GM21786 (cell line): ENCODE measurements at regions not wholly inside any gene's neighbourhood (a gene's known extent, or its start where the extent isn't known, plus 50 kb on each side); places are given as distances from the start of the nearest gene placed in this dataset.

Experiments used
- ATAC-seq: cut with Tn5 transposase; IDR thresholded peaks from one replicate; pipeline ENCODE4 v1.9.1; 2021; ENCODE audit not compliant: unreplicated experiment

DNA sequence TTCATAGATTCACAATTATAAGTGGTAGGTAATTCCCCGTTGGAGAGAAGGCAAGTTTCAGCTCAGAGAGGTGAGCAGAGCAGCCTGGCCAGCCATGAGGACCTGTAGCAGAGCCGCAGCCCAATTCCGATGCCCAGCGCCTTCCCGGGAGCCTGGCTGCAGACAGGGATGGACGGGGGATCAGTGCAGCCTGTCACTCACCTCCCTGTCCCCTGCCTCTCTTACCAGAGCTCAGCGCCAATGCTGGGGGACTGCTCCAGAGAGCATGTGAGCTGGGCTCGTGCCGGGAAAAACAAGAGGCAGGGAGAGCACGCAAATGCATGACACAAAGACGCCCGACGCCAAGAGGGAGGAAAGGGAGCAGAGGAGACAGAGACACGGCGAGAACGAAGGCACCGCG, 231.9 kb downstream of the BCL11B start:
- no peak for ATAC-seq

DNA sequence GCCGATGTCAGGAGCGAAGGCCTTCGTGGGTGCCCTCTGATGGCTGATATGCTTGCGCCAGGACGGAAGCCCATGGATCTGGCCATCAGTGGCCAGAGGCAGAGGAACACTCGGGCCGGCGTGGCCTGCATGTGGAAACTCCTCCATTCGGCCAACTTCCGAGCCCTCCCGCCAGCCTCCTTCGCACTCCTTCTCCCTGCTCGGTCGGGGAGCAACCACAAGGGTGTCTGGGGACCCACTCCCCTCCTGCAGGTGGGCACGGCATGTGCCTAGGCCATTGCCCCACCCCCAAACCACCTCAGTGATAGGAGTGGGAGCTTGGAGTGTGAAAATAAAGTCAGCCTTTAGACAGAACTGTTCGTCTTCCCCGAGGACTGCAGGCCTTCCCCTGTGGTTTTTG, 231.3 kb downstream of the BCL11B start:
- no peak for ATAC-seq

DNA sequence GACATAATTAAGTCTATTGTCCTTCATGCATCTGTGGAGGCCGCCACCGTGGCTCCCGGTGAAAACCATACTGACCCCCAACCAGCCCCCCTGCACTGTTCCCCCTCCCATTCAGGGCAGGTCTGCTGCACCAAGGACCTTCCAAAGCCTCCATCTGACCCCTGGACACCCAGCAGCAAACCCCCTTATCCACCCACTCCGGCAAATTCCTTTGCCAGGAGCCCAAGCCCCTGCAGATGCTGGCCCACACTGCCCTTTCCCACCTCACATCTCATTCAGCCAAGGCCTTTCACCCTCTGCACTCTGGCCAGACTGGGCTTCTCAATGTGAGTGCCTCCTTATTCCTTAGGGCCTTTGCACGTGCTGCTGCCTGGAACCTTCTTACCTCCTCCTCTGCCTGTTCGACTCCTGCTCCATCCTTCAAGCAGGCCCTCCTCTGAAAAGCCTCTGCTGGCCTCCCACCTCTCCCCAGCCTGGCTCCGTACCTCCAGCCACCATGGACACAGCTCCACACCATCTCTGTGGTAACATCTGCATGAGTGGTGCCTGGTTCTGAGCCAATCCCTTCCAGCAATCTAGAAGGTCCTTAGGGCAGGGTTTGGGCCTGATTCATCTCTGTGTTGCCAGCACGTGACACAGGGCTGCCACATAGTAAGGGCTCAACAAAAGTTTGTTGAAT, 230.7 kb downstream of the BCL11B start:
- ATAC-seq = no peak

DNA sequence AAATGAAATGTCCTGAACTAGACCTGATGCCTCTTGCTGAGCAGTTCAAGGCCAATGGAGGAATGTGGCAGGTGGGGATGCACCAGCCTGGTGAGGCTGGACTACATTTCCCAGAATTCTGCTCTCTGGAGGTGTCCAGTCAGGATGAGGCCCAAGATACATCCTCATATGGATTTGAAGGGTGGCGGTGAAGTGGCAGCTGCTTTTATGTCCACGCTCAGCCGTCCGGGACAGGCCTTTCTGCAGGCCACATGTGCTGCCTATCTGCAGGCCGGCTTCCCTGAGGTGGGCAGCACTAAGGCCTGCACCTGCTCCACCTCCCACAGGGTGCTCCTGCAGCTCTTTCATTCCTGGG, 230.2 kb downstream of the BCL11B start:
- ATAC-seq = no peak

DNA sequence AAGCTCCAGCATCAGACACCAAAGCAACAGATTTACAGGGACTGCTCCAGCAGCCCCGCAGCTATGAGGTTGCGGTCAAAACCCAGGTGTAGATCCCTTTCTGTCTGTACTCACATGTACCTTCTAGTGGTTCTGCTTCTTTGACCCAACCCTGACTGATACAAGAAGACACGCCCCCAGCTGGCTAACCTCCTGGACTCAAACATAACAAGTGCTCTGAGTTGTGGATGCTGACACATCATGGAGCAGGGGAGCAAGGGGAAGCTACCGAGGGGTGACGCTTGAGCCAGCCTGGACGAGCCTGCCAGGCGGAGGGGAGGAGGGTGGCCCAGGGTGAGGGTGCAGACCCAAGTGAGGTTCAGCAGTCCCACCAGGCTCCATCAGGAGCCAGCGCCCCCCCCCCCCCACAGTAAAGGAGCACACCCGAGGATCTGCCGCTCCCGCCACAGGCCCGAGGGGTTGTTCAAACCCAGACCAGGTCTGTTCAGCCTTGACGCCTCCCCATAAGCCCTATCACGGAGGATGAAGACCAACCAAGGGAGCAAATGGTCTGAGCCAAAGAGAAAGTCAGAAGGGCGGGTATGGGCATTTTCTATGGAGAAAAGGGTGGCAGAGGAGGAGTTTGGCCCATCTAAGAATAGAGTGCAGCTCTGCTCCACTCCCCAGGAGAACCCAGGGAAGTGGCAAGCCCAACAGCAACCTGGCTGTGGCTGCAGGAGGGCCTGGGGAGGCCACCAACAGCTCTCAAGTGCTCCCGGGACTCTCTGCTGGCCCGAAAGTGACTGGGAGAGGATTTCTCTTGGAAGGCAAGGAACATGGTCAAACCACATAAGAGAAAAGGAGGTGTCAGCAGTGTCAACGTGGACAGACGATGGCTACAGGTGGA, 229.4 kb downstream of the BCL11B start:
- no peak for ATAC-seq

DNA sequence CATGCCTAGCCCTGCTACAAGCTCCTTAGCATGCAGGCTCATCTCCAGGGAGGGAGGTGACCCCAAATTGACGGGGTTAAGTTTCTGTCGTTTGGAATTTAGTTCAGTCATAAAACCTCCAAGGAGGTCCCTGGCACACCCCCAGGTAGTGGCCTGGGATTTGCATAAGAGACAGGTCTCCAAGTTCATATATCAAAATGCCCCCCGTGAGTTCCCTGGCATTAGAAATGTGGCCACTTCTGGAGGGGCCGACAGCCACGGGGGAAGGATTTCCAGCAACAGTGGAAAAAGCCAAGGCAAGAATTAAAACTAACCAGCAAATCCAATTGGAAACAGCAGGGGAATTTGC, 228.8 kb downstream of the BCL11B start:
- ATAC-seq = no peak

DNA sequence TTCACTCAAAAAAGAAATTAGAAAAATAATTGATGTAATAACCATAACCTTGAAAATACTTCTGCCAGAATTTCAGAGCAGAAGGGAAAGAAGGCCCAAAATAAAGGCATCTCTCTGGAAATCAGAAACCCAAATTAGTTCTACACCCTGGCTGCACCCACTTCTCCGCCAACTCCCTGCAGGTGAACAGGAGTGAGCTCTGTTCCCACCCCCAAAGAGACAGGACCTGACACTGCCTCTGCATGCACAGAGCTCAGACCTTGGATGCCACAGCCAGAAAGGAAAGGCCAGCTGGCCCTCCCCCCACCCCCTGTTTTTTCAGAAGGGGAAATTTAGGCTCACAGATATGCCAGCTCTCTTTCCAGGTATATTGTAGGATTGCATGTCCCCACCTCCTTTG, 228.2 kb downstream of the BCL11B start:
- no peak for ATAC-seq

DNA sequence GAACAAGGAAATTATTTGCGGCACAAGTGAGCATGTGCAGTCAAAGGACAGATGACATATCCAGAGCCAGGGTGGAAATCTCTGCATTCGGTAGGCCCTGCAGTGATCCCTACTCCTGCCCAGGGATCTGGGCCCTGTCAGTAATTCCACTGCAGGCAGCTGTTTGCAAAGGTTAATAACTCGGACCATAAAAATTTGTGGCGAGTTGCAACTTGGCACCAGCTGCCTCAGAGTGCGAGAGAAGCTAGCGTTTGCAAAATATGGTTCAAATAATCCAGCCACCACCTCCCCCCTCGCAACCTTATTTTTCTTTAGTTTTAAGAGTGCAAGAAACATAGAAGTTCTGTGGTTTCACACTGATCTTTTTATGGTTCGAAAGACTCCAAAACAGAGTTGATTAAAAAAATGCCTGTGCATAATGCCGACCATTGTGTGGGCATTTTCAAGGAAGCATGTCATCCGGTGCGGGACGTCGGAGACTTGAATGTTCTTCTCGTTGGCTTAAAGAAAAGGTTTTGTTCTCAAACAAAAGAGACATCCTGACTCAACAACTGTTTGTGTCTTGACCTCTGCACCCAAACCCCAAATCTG, 224.5 kb downstream of the BCL11B start:
- no peak for ATAC-seq

DNA sequence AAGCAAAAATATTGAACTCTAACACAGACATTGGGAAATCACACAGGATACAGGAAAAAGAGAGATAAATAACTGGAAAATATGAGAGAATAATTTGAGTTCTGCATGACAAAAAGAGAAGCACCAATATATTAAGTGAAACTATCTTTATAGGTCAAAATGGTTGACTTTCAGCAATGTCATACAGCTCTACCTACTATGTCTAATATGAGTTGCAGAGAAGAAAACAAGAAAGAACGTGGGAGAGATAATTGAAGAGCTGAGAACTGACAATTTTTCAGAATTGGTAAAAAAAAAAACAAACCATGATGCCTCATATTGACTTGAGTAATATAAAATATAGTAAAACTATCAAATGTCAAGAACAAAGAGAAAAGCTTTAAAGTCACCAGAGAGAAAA, 221.7 kb downstream of the BCL11B start:
- ATAC-seq = no peak

DNA sequence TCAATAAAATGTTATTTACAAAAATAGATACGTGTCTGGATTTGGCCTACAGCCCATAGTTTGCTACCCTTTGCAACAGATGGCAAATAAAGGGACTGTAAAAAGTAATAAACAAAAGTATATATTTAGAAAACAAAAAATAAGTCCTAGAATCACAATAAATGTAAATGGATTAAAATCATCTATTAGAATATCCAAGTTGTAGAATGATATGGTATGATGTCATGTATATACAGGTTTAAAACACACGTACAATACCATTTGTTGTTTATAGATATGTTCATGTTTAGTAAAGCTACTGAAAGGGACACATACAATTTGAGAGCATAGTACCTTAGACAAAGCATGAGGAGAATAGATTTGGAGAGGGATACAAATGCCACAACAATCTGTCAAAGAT, 219.5 kb downstream of the BCL11B start:
- no peak for ATAC-seq

DNA sequence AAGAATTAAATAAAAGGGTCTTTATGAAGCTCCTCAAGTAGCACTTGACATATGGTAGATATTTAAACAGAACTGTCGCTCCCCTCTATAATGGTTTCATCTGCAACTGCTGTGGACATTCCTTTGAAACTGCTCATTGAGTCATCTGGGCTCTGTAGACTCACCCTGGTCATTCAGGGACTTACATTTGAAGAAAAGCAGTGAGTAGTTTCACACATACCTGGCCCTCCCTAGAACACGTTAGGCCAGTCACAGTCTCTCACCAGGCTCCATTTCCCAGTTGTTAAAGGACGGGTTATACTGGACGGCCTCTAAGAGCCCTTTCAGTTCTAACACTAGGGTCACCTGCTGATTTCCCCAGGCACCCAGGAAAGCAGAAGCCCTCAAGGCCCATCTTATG, 217.0 kb downstream of the BCL11B start:
- ATAC-seq = no peak

DNA sequence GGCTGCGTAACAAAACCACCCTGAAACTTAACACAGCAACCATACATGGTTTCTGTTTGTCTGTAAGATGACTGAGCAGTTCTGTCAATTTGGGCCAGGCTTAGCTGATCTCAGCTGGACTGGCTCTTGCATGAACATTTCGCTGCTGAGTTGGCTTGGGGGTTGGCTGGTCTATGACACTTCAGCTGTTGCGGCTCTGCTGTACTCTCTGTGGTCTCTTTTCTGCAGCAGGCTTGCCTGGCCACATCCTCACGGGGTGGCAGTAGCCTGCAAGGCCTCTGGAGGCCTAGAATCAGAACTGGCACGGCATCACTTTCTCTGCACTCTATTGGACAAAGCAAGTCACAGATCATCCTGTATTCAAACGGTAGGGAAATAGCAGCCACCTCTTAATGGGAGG, 216.2 kb downstream of the BCL11B start:
- ATAC-seq = no peak

DNA sequence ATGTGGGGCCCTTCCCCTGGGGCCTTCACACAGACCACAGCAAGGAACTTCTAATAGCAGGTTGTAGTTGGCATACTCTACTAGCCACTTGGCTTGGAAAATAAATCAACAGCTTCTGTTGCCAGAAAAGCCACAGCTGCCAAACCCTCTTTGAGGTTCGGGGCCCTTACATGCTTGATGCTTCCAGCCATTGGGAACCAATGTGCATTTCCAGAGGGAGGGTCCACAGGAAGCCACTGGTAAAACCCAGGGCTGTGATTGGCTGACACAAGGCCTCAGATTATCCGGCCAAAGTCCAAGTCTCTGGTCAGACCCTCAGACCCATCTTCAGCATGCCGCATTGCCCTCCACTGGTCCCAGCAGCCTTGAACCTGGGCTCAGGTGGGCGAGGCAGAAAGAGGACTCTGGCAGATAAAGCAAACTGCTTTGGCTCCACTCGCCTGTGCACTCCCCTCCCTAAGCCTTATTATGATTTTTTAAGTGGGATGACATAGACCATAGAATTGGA, 214.4 kb downstream of the BCL11B start:
- no peak for ATAC-seq

DNA sequence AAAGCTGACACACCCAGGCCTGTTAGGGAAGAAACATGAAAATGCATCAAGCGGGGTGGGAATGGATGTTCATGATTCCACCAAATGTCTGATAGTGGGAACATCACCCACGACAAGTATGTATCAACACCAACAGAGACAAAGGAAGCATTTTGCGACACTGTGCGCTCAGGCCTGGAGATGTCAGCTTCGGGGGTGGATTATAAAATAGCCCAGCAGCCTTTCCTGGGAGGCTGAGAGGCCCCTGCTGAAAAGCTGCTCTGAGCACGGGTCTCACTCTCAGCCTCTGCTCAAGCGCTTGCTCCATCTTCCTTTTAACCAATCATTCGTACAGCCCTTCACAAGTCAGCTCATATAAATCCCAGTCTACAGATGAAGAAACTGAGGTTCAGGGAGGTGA, 213.5 kb downstream of the BCL11B start:
- no peak for ATAC-seq

DNA sequence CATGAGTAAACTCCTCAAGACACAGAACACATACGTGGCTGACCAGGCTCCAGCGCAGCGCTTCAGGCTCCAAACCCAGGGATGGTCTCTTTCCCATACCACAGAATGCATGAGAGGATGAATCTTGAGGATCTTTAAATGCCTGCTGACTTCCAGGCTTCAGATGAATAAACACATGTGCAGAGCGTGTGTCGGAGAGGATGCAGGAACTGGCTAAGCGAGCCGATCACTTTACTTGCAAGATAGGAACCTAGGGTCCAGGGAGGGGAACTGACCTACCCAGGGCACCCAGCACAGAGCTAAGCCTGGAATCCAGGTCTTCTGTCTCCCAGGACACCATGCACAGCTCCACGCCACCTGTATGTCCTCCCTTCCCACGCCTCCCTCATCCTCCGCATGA, 209.8 kb downstream of the BCL11B start:
- ATAC-seq = no peak

DNA sequence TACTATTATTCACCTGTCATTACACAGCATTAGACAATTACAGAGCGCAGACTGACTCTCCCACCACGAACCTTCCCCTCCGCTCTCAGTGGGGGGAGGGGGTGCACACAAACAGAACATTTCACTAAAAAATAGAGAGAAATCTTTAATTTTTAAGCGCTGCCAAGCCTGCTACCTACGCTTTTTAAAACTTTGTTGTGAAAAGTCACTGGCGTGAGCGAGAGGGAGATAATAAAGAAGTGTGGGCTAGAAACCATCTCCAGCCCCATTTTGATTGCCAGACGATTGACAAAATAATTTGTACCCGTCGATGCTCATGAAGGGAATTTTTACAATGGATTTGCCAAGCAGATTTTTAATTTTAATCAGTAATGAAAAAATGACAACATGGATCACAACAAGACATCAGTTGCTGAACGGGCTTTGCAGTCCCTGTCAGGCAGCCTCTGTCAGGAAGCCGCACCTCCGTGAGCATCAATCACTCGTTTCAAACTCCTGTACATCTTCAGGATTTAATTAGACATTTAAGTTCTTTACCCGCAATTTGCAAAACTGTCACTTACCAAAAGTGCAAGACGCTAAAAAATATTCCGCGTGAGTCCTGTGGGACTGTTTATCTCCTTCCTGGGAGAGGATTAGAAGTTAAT, 209.1 kb downstream of the BCL11B start:
- ATAC-seq = no peak

DNA sequence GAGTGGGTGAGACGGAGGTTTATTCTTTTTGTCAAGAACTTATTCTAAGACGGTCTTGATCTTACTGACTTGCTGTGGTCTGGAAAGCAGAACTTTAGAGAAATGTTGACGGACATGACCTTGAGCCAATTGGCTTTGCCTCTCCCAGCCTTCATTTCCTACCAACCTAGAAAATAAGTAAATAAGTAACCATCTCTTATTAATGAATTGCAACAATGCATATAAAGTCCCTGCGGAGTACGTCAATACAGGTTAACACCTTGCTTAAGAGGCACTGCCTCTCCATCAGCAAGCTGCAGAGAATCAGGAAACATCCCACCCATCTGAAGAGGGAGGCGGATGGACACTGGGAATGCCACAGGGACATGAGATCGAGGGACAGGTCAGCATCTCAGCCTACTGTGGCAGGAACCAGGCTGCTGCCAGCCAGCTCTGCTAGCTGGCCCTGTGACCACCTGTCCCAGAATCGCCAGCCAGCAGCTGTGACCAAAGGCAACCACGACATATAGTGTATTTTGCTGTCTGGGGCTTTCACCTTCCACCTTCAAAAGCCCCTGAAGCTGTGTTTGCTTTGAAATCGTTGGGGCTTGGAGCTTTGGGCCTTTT, 208.3 kb downstream of the BCL11B start:
- ATAC-seq = no peak

DNA sequence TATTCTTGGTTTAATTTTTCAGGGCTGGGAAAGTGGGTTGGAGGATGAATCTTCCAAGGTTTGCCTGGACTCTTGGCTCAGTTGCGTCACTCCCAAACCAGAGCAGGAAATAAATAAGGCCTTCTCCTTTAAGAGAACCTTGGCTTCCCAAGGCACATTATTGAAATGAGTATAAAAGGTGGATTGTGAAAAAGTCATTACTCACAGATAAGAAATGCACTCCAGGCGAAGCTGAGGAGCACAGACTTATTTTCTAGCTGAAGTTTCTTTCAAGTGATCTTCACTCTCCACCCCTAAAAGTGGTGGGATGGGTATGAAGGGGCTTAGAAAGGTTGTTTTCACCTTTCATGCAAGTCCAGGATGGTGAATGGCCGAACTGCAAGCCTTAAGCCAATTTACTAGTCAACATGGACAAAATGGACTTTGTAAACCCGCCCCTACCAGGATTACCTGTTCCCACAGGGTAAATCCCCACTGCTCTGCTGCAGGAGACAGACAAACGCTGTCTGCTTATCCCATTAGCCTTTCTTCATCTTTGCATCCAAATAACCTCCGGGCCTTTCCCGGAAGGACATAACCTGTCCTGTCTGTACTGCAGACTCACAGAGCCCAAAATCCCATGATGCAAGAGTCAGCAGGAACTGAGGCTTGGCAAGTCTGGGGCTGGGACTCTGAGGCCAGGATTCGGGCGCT, 207.6 kb downstream of the BCL11B start:
- ATAC-seq = no peak

DNA sequence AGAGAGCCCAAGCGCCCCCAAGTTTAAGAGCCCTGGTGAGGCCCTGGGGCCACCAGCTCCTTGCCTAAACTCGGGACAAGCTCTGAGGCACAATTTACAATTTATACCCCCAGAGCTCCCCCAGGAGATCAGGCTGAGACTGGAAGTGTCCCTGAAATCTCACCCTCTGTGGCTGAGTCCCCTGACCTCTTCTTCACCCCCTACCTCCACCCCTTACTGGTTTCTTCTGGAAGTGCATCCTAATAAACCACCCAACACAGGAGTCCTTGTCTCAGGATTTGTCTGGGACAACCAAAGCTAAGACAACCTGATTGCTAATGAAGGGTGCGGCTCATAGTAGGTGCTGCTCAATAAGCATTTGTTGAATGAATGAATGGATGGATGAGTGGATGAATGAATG, 206.4 kb downstream of the BCL11B start:
- no peak for ATAC-seq

DNA sequence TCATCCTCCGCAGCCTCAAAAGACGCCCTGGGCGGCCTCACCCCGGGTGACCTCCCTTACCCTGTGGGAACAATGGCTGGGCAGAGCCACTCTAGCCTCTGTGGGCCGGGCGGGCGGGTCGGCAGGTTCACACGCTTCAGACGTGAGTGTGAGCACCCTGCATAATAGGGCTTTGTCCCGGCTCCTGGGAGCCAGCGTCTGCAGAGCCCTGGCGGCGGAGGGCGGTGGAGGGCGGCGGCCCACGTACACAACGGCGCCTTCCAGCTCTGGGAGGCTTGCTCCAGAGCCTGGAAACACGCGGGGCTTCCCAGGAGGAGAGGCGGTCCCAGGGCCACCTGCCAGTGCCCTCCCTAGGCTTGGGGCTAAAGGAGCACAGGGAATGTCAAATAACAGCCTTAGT, 205.6 kb downstream of the BCL11B start:
- ATAC-seq = no peak
